ENCODE measurements at regions not wholly inside any gene's neighbourhood (a gene's known extent, or its start where the extent isn't known, plus 50 kb on each side); places are given as distances from the start of the nearest gene placed in this dataset.

DNA sequence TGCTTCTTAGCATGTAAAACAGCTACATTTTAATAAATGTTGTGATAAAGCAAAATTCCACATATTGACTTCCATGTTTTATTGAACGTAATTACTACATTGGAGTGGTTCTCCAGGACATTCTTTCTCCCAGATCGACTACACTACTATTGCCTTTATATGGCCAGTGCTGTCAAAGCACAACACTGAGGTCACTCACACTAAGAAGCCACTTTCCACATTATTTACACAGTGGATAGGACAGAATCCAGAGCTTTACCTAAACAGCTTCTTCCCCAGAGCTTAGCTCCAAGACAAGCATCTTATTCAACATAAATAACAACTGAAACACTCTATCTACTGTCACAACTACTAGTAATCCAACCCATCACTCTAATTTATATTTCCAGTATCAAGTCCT is 73.9 kb upstream of the WDR75 start:
- no peak overlapping the region for H3K4me3 ChIP-seq
- intact Hi-C loops (cut with DNase I; ENCODE audit: low total_unique reads): no loop called here
- no peak for DNase-seq
- H3K4me1 ChIP-seq: no peaks in the 10 kb centered on the region
- no peak overlapping the region for H3K27ac ChIP-seq
- no peak for TF ChIP-seq CTCF (IDR thresholded peaks at IDR 0.05)
- no peak for TF ChIP-seq POLR2A (IDR thresholded peaks at IDR 0.05)
- 80 to 81% methylated on average over 2 of the region's 2 CpGs for WGBS, 2 donors
- H3K36me3 ChIP-seq (ENCODE audit: low read depth, missing control alignments): no peaks in the 10 kb centered on the region
- no peaks in the 10 kb centered on the region for H3K9me3 ChIP-seq
- no peaks in the 10 kb centered on the region for H3K27me3 ChIP-seq

GRCh38 chr2:189369566-189369965 is 71.7 kb upstream of the WDR75 start:
- no peaks in the 10 kb centered on the region for H3K27me3 ChIP-seq
- intact Hi-C loops (cut with DNase I; ENCODE audit: low total_unique reads): no loop called here
- TF ChIP-seq CTCF (IDR thresholded peaks at IDR 0.05): no peak
- TF ChIP-seq POLR2A (IDR thresholded peaks at IDR 0.05): no peak
- H3K36me3 ChIP-seq (ENCODE audit: low read depth, missing control alignments): no peaks in the 10 kb centered on the region
- H3K4me3 ChIP-seq: no peak overlapping the region
- H3K27ac ChIP-seq: no peak overlapping the region
- no peaks in the 10 kb centered on the region for H3K9me3 ChIP-seq
- H3K4me1 ChIP-seq: no peaks in the 10 kb centered on the region
- DNase-seq: no peak
- WGBS, 2 donors: 68 to 75% methylated on average over 3 of the region's 3 CpGs

GRCh38 chr2:189370719-189371118 is 70.6 kb upstream of the WDR75 start:
- DNase-seq: no peak
- Histone ChIP-seq H3K4me1 (no peaks in the 10 kb centered on the region), H3K27ac (no peak overlapping the region), H3K9me3 (no peaks in the 10 kb centered on the region), H3K27me3 (no peaks in the 10 kb centered on the region), H3K36me3 (ENCODE audit: low read depth, missing control alignments) (no peaks in the 10 kb centered on the region), H3K4me3 (no peak overlapping the region)
- TF ChIP-seq POLR2A (IDR thresholded peaks at IDR 0.05): no peak
- TF ChIP-seq CTCF (IDR thresholded peaks at IDR 0.05): no peak
- intact Hi-C loops (cut with DNase I; ENCODE audit: low total_unique reads): no loop called here
- WGBS, 2 donors: 73 to 83% methylated on average over 3 of the region's 3 CpGs

DNA sequence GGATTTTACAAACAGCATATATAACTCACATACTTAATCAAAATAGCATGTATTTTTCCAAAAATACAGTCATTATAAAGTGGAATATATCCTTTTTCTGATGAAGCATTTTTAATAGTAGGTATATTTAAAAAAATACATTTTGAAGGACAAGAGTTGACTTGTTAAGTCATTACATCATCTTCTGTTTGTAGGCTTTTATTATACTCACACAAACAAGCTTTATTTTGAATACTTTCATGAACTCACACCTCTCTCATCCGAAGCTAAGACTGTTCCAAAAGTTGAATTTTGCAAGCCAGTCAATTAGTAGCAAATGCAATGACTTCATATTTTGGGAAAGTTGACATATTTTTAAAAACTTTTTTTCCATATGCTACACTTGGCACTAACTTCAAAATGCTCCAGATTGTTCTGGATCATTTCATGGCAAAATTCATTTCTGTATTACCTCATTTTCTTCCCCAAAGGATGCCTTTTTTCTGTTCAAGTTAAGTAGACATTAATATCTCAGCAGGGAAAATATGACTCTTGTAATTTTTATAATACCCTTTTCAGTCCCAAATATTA is 68.5 kb upstream of the WDR75 start:
- intact Hi-C loops (cut with DNase I; ENCODE audit: low total_unique reads): no loop called here
- 74 to 80% methylated on average over 1 of the region's 1 CpG for WGBS, 2 donors
- Histone ChIP-seq H3K36me3 (ENCODE audit: low read depth, missing control alignments) (no peaks in the 10 kb centered on the region), H3K27me3 (no peaks in the 10 kb centered on the region), H3K4me1 (no peaks in the 10 kb centered on the region), H3K4me3 (no peak overlapping the region), H3K9me3 (no peaks in the 10 kb centered on the region), H3K27ac (no peak overlapping the region)
- TF ChIP-seq CTCF (IDR thresholded peaks at IDR 0.05): no peak
- TF ChIP-seq POLR2A (IDR thresholded peaks at IDR 0.05): no peak
- no peak for DNase-seq

DNA sequence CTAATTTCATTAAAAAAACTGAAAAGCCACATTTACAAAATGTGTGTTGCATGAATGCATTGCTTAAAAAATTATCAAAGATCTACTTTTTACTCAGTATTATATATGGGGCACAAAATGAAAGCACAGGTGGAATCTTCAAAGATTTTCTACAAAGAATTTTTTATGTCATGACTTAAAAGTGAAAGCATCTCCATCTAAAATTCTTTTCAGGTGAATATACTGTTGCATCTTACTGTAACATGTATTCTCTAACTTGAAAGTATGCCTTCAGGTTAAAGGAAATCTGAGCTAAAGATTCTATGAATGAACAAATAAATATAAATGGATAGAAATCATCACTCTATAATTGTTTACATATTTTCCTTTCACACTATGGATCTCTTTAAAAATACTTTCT is 66.8 kb upstream of the WDR75 start:
- no peak for DNase-seq
- intact Hi-C loops (cut with DNase I; ENCODE audit: low total_unique reads): no loop called here
- Histone ChIP-seq H3K9me3 (no peaks in the 10 kb centered on the region), H3K27me3 (no peaks in the 10 kb centered on the region), H3K4me1 (no peaks in the 10 kb centered on the region), H3K4me3 (no peak overlapping the region), H3K36me3 (ENCODE audit: low read depth, missing control alignments) (no peaks in the 10 kb centered on the region), H3K27ac (no peak overlapping the region)
- TF ChIP-seq CTCF (IDR thresholded peaks at IDR 0.05): no peak
- TF ChIP-seq POLR2A (IDR thresholded peaks at IDR 0.05): no peak
